Mesendoderm (in vitro differentiated cells): ENCODE measurements at regions not wholly inside any gene's neighbourhood (a gene's known extent, or its start where the extent isn't known, plus 50 kb on each side); places are given as distances from the start of the nearest gene placed in this dataset.

Source experiments
- DNase-seq: peaks from one replicate; pipeline ENCODE4 v3.0.0; 2013
- H2AK5ac ChIP-seq: 2 replicates; pipeline ENCODE4 v1.6.1; 2013; ENCODE audit warnings: low read length, inconsistent platforms
- H2BK120ac ChIP-seq: 2 replicates; pipeline ENCODE4 v1.6.1; 2013; ENCODE audit warnings: low read depth, mild to moderate bottlenecking, low read length, moderate library complexity, mixed read lengths
- H2BK15ac ChIP-seq: replicated peaks from 2 replicates; pipeline ENCODE4 v1.6.1; 2013; ENCODE audit warnings: low read depth, mild to moderate bottlenecking, moderate library complexity
- H2BK5ac ChIP-seq: 2 replicates; pipeline ENCODE4 v1.6.1; 2013; ENCODE audit warnings: low read length, inconsistent platforms
- H3K18ac ChIP-seq: 2 replicates; pipeline ENCODE4 v1.6.1; 2013; ENCODE audit warnings: mild to moderate bottlenecking, low read length, mixed read lengths
- H3K23ac ChIP-seq: one replicate; pipeline ENCODE4 v1.6.1; 2013; ENCODE audit warnings: low read length
- H3K27ac ChIP-seq: 2 replicates; pipeline ENCODE4 v1.5.1; 2013; ENCODE audit warnings: low read depth, mild to moderate bottlenecking, inconsistent platforms, low read length, moderate library complexity
- H3K27me3 ChIP-seq: 2 replicates; pipeline ENCODE4 v1.6.1; 2013; ENCODE audit warnings: low read length, control low read depth, mild to moderate bottlenecking, inconsistent platforms; ENCODE audit not compliant: insufficient read depth, poor library complexity
- H3K36me3 ChIP-seq: 2 replicates; pipeline ENCODE4 v1.6.1; 2013; ENCODE audit warnings: low read length, inconsistent platforms; ENCODE audit not compliant: control insufficient read depth, insufficient read depth
- H3K4ac ChIP-seq: one replicate; pipeline ENCODE4 v1.6.1; 2013; ENCODE audit warnings: low read depth, mild to moderate bottlenecking, low read length, moderate library complexity
- H3K4me1 ChIP-seq: 2 replicates; pipeline ENCODE4 v1.6.1; 2013; ENCODE audit warnings: low read depth, low read length, inconsistent platforms; ENCODE audit not compliant: control insufficient read depth
- H3K4me2 ChIP-seq: 2 replicates; pipeline ENCODE4 v1.6.1; 2013; ENCODE audit warnings: low read length
- H3K4me3 ChIP-seq: 2 replicates; pipeline ENCODE4 v1.5.1; 2013; ENCODE audit warnings: mild to moderate bottlenecking, low read length
- H3K56ac ChIP-seq: one replicate; pipeline ENCODE4 v1.6.1; 2013; ENCODE audit warnings: low read length
- H3K79me1 ChIP-seq: 2 replicates; pipeline ENCODE4 v1.6.1; 2013; ENCODE audit warnings: low read length, inconsistent platforms
- H3K79me2 ChIP-seq: 2 replicates; pipeline ENCODE4 v1.6.1; 2013; ENCODE audit warnings: mild to moderate bottlenecking, low read length; ENCODE audit not compliant: control insufficient read depth, insufficient read depth
- H3K9ac ChIP-seq: 2 replicates; pipeline ENCODE4 v1.6.1; 2013; ENCODE audit warnings: low read length, inconsistent platforms
- H4K5ac ChIP-seq: one replicate; pipeline ENCODE4 v1.6.1; 2013; ENCODE audit warnings: low read length
- H4K8ac ChIP-seq: one replicate; pipeline ENCODE4 v1.6.1; 2013; ENCODE audit warnings: low read depth, mild to moderate bottlenecking, control low read depth, low read length, moderate library complexity
- WGBS: extraction: QIAGEN DNeasy Blood & Tissue Kit; methylation state at CpG from one replicate; pipeline ENCODE4 v1.1.7; 2013; ENCODE audit warnings: low lambda C conversion rate, missing lambda C conversion rate; ENCODE audit not compliant: insufficient coverage; ENCODE audit errors: extremely low coverage; 5-methylcytosine and 5-hydroxymethylcytosine counted together

DNA sequence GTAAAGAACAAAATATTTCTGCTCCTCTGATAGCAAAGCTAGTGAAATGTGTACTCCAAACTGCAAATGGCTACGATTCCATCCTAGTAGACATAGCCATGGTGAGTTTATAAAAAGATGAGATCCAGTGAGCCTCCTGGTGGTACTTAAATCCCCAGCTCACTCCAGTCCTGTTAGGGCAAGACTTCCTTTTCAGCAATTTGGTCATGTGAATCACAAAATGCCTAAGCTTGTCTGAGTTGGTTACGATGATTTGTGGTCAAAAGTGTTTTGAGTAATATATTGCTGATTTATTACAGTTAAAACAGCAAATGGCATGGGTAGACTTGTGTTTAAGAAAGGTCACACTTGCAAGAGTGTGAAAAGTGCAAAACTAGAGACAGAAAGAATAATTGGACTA, 102.7 kb upstream of the NAV3 start:
- Histone ChIP-seq H3K56ac (no peak overlapping the region), H2BK120ac (no peak overlapping the region), H2BK5ac (no peak overlapping the region), H3K4me2 (no peak overlapping the region), H3K18ac (no peak overlapping the region), H3K79me2 (no peaks in the 10 kb centered on the region), H3K4me1 (no peaks in the 10 kb centered on the region), H2BK15ac (no peak overlapping the region), H3K9ac (no peak overlapping the region), H3K79me1 (no peaks in the 10 kb centered on the region), H3K4me3 (no peak overlapping the region), H4K8ac (no peak overlapping the region), H4K5ac (no peak overlapping the region), H2AK5ac (no peak overlapping the region), H3K27ac (no peak overlapping the region), H3K36me3 (no peaks in the 10 kb centered on the region), H3K27me3 (no peaks in the 10 kb centered on the region), H3K4ac (no peak overlapping the region), H3K23ac (no peak overlapping the region)
- WGBS: no CpG with 5 or more reads among the region's 2 CpGs
- DNase-seq: no peak

DNA sequence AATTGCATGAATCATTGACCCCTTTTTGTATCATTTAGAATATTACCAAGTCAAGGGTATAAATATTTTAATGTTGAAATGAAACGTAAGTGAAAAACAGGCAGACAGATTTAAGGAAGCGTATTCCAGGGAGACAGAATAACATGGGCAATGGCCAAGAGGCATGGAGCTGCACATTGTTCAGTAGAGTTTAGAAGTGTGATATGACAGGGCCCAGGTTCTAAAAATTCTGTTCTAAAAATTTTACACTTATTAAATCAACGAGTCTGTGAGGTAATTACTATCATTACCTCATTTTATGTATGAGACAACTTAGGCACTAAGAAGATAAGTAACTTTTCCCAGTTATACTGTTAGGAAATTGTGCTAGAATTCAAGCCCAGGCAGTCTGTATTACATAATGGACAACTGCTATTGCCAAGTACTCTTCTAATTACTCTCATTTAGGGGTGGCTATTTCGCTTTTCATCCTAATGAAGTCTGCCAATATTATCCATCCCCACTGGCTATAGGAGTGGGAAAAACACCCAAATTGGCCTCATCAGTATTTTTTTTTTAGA, 103.2 kb upstream of the NAV3 start:
- Histone ChIP-seq H3K4ac (no peak overlapping the region), H3K27me3 (no peaks in the 10 kb centered on the region), H3K4me3 (no peak overlapping the region), H4K8ac (no peak overlapping the region), H3K56ac (no peak overlapping the region), H3K23ac (no peak overlapping the region), H2AK5ac (no peak overlapping the region), H3K4me2 (no peak overlapping the region), H2BK120ac (no peak overlapping the region), H3K18ac (no peak overlapping the region), H3K79me1 (no peaks in the 10 kb centered on the region), H3K27ac (no peak overlapping the region), H3K4me1 (no peaks in the 10 kb centered on the region), H4K5ac (no peak overlapping the region), H3K36me3 (no peaks in the 10 kb centered on the region), H3K9ac (no peak overlapping the region), H2BK5ac (no peak overlapping the region), H3K79me2 (no peaks in the 10 kb centered on the region), H2BK15ac (no peak overlapping the region)
- no CpG with 5 or more reads among the region's 4 CpGs for WGBS
- no peak for DNase-seq

DNA sequence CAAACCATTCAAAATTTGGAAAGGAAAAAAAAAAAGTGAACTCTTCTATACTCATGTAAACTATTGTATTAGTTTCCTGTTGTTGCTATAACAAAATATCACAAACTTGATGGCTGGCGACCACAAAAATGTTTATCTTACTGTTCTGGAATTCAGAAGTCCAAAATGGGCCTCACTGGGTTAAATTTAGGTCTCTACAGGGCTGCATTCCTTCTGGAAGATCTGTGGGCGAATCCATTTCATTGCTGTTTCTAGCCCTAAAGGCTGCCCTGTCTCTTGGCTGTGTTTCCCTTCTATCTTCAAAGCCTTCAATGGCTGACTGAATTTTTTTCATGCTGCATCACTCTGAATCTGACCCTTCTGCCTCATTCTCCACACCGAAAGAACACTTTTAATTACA, 105.1 kb upstream of the NAV3 start:
- Histone ChIP-seq H3K18ac (no peak overlapping the region), H3K27me3 (no peaks in the 10 kb centered on the region), H3K4ac (no peak overlapping the region), H3K4me2 (no peak overlapping the region), H2BK120ac (no peak overlapping the region), H4K8ac (no peak overlapping the region), H3K36me3 (no peaks in the 10 kb centered on the region), H3K4me3 (no peak overlapping the region), H3K9ac (no peak overlapping the region), H3K4me1 (no peaks in the 10 kb centered on the region), H2BK15ac (no peak overlapping the region), H3K79me1 (no peaks in the 10 kb centered on the region), H3K79me2 (no peaks in the 10 kb centered on the region), H4K5ac (no peak overlapping the region), H2BK5ac (no peak overlapping the region), H2AK5ac (no peak overlapping the region), H3K23ac (no peak overlapping the region), H3K27ac (no peak overlapping the region), H3K56ac (no peak overlapping the region)
- peak; percentile 25 for DNase-seq
- WGBS: no CpG with 5 or more reads among the region's 3 CpGs

DNA sequence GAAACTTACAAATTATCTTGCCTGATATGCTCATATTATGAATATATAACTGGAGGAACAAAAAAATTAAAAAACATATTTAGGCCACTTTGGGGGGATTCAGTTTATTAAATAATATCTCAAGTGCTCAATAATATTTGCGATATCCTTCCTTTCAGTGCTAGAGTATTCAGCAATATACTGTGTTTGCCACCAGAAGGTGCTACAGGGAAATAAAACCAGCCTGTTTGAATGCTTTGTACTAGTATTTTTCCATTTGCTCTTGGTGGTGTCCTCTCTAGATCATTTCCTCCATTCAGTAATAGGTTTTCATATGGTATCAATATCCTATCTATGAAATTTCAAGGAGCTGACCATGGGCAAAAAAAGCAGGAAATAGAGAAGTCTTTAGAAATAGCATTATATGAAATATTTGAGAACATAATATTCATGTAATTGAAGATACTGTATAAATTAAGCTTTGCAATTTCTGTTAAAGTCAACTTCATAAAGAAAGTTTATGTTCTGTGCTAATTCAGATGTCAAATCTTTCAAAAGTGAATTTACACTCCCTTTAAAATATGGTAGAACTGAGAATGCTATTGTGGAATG, 106.2 kb upstream of the NAV3 start:
- WGBS: no CpG with 5 or more reads among the region's 1 CpG
- H3K9ac ChIP-seq: no peak overlapping the region
- no peak overlapping the region for H4K5ac ChIP-seq
- H3K27me3 ChIP-seq: no peaks in the 10 kb centered on the region
- no peaks in the 10 kb centered on the region for H3K79me1 ChIP-seq
- no peak overlapping the region for H3K18ac ChIP-seq
- no peaks in the 10 kb centered on the region for H3K79me2 ChIP-seq
- no peak overlapping the region for H3K4me2 ChIP-seq
- no peak overlapping the region for H3K56ac ChIP-seq
- no peak overlapping the region for H3K27ac ChIP-seq
- H2AK5ac ChIP-seq: no peak overlapping the region
- no peak overlapping the region for H3K4me3 ChIP-seq
- no peaks in the 10 kb centered on the region for H3K4me1 ChIP-seq
- no peak overlapping the region for H2BK120ac ChIP-seq
- H3K4ac ChIP-seq: no peak overlapping the region
- no peak overlapping the region for H2BK15ac ChIP-seq
- no peak overlapping the region for H4K8ac ChIP-seq
- DNase-seq: peak; percentile 45
- no peak overlapping the region for H2BK5ac ChIP-seq
- H3K36me3 ChIP-seq: no peaks in the 10 kb centered on the region
- H3K23ac ChIP-seq: no peak overlapping the region

DNA sequence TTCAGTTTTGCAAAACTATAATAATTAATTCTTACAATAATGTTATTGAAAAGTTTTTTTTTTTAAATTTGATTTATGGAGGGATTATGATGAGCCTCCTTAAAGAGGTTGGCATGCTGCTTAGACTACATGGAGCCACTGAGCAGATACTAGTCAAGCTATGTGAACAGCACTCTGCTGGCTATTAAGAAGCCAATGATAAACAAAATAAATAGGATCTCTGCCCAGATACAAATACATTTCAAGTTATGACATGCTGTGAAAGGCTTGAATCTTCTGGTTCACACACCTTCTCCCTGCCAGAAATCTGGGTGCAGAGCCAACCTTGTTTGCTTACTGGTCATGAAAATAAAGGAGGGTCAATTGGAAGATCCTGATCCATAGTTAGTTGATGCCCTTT, 107.4 kb upstream of the NAV3 start:
- Histone ChIP-seq H2BK15ac (no peak overlapping the region), H3K79me2 (no peaks in the 10 kb centered on the region), H2BK120ac (no peak overlapping the region), H3K4me3 (no peak overlapping the region), H3K56ac (no peak overlapping the region), H3K9ac (no peak overlapping the region), H2AK5ac (no peak overlapping the region), H3K18ac (no peak overlapping the region), H2BK5ac (no peak overlapping the region), H3K4ac (no peak overlapping the region), H3K27me3 (no peaks in the 10 kb centered on the region), H3K4me1 (no peaks in the 10 kb centered on the region), H3K27ac (no peak overlapping the region), H3K79me1 (no peaks in the 10 kb centered on the region), H3K23ac (no peak overlapping the region), H3K36me3 (no peaks in the 10 kb centered on the region), H3K4me2 (no peak overlapping the region), H4K8ac (no peak overlapping the region), H4K5ac (no peak overlapping the region)
- no peak for DNase-seq

DNA sequence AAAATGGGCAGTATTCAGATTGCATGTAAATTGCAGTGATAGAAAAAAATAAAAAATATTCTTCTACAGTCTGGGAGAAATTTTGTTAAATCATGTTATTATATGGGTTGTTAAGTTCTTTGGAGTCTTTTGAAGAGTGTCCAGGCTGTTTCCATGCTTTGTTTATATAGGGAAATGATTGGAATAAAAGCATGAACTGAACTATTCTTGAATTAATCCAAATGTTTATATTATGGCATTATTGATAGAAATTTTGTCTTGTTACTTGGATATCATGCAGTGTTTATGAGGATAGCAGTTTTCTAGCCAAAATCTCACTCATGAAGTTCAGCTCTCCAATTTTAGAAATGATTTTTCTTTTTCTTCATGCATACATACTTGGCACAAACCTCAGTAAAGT, 108.2 kb upstream of the NAV3 start:
- H3K9ac ChIP-seq: no peak overlapping the region
- H3K23ac ChIP-seq: no peak overlapping the region
- no peak overlapping the region for H3K56ac ChIP-seq
- no peak overlapping the region for H2BK15ac ChIP-seq
- H3K4me2 ChIP-seq: no peak overlapping the region
- H2AK5ac ChIP-seq: no peak overlapping the region
- H4K5ac ChIP-seq: no peak overlapping the region
- H3K27me3 ChIP-seq: no peaks in the 10 kb centered on the region
- no peak overlapping the region for H3K18ac ChIP-seq
- no peak overlapping the region for H4K8ac ChIP-seq
- H3K79me1 ChIP-seq: no peaks in the 10 kb centered on the region
- no peak for DNase-seq
- no peak overlapping the region for H3K27ac ChIP-seq
- H3K4me1 ChIP-seq: no peaks in the 10 kb centered on the region
- H3K79me2 ChIP-seq: no peaks in the 10 kb centered on the region
- H3K4ac ChIP-seq: no peak overlapping the region
- H3K36me3 ChIP-seq: no peaks in the 10 kb centered on the region
- H3K4me3 ChIP-seq: no peak overlapping the region
- H2BK120ac ChIP-seq: no peak overlapping the region
- H2BK5ac ChIP-seq: no peak overlapping the region
